Right kidney (tissue), 1 donor: ENCODE measurements at regions not wholly inside any gene's neighbourhood (a gene's known extent, or its start where the extent isn't known, plus 50 kb on each side); places are given as distances from the start of the nearest gene placed in this dataset.
"Not testable (repeated sequence)": the region's sequence is repeated elsewhere in the genome, so short reads cannot be mapped to it uniquely, and the experiment has no call there.

ENCODE experiments used
- DNase-seq: peaks from one replicate; pipeline ENCODE4 v3.0.0-alpha.2; 2016

DNA sequence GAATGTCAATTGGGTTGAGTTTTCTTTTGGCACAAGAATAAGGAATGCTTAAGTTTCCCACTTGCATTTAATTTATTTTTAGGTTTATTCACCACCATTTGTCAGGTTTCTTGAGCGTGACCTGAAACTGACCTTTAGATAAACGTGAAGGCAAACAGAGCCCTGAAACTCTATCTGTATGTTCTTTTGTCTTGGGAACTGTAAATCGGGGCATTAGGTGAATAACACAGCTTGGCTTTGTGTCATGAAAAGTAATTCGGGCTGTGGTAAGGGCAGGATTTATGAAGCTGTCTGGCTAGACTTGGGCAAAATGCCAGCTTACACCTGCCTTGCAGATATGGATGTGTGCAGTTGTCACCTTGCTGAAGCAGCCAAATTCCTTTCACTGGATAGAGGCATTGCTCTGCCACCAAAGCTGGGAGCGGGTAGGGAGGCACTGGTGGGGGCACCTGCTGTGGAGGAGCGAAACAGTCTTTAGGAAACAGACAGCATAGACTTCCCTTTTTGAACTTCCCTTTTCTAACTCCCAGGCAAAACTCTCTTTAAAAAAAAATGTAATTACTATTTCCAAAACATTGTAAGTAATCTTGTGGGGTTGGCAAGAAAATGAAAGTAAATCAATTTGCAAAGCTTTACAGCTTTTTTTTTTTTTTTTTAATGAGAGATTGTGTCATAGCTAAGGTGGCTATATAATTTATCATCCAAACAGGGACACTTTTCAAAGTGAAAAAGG, 545.2 kb downstream of the CSNK1G3 start:
- peak; percentile 50 for DNase-seq

DNA sequence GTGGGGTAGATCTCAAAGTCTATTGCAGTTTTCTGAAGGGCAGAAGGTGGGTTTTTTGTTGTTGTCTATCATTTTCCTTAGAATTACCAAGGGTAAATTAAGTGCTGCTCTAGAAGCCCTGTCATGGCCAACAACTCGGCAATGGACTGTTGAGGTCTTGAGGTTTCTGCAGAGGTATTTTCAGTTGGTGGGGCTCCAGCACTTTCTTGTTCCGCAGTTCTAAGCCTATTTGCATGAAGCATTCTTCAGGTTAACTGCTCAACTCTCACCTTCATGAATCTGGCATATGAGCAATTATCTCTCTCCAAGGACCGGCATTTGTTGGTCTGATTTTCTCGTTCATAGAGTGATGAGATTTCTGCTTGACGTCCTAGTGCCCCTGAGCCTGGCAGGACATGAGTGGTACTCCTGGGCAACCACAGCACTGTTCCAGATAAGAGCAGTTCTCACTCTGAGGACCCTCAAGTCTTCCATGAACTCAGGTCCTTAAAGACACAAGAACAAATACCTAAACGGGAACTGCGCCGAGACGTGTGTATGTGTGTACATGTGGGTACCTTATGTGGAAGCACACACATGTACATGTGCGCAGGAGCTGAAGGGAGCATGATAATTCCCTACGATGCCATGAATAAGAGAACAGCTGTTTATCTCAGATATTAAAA, 544.5 kb downstream of the CSNK1G3 start:
- no peak for DNase-seq

DNA sequence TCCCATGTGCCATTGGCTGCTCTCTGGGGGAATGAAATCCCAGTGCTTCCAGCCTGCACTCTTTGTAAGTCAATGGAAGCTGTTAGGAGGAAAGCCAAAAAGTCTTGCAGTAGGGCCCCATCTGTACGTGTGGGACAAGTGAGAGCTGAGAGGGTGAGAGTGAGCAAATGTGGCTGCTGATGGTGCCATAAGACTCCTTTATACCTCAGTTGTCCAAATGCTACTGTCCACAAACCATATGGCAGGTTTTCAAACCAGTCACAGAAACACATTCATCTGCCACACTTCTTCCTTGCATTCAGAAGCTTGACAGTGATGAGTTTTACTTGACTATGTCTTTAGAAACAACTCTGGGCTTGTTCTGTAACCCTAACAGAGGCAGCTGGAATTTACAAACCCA, 543.8 kb downstream of the CSNK1G3 start:
- DNase-seq: no peak

DNA sequence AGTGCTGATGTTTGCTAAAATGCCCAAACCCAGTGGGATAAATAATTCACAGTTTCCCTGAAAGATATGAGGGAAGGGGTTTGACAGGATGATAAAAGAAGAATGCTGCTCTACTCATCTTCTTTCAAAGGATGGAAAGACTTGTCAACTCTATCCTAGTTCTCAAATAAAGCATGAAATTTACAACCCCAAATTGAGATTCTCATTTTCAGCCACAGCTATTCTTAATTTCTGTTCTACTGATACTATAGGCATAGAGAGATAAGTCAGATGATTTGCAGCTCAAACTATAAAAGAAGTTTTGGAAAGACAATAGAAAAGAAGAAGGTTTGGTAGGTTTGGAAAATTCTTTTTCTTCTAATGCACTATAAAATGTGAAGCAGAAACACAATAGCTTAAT, 542.6 kb downstream of the CSNK1G3 start:
- no peak for DNase-seq

DNA sequence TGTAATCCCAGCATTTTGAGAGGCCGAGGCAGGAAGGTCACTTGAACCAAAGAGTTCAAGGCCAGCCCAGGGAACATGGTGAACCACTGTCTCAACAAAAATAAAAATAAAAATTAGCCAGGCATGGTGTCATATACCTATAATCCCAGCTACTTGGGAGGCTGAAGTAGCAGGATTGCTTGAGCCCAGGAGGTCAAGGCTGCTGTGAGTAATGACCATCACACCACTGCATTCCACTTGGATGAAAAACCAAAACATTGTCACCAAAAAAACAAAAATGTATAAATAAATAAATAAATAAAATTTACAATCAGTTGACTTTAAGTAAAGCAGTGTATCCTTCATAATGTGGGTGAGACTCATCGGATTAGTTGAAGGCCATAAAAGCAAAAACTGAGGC, 541.4 kb downstream of the CSNK1G3 start:
- DNase-seq: no peak

DNA sequence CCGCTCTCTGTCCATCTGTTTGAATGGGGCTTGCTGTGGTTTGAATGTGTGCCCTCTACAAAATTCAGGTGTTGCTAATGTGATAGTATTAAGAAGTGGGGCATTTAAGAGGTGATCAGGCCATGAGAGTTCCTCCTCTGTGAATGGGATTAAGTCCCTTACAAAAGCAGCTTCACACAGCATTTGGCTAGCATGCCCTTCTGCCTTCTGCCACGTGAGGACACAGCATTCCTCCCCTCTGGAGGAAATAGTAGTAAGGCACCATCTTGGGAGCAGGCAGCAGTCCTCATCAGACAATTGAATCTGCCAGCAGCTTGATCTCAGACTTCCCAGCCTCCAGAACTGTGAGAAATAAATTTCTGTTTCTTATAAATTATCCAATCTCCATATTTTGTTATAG, 540.2 kb downstream of the CSNK1G3 start:
- no peak for DNase-seq

DNA sequence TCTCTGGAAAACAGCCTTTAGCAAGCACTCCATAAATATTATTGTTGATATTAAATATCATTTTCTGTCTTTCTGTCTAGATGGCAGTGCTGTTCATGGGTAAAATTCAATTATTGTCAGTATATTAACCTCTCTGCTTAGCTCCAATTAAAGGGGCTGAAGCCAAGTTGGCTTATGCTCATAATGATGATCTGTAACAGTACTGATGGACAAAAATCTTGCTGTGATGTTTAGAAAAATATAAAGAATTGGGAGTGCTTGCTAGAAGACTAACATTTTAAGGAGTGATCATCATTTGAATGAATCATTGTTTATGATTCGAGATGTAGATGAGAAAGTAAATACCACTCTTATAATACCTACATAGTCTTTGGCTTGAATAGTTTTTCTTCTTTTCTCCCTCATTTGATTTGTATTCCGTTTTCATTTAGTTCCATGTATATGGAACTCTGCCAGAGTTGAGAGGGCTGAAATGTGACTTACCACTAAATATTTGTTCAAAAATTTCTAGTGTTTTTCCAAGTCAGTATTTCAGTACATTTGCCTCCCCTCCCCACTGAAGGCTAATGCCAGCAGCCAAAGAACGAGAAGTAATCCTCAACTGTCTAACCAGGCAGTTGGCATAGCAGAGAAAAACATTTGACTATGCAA, 538.3 kb downstream of the CSNK1G3 start:
- no peak for DNase-seq

DNA sequence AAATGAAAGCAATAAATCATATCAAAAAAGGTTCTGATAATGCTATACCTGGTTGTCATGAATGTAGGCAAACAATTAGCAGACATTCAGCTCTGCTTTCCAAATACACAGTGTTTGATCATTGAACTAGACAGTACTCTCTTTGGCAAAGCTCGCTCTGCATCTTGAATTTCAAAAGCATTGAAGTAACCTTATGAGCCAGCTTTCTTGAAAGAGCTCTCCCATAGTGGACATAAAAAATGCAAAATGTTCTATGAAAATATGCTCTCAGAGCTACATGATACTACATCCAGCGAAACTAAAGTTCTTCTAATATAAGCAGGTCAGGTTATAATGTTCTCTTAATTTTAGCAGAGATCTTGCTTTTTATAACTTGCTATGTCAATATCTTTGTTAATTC, 533.4 kb downstream of the CSNK1G3 start:
- no peak for DNase-seq

DNA sequence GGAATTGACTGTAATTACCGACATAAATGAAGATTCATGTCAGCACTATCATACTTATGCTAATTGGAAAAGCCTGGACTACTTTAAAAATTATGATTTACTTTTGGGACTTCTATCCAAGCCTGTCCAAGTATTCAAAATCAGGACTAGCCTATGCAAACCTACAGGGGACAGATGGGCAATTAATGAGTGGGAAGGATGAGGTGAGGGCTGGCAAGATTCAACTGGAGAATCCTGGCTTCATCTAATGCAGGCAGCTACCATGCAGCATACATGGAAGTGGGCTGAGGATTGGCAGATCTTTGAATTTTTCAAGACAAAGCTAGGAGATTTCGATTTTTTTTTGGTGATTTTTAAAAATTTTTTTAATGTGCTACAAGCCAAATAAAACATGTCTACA, 532.6 kb downstream of the CSNK1G3 start:
- DNase-seq: no peak

DNA sequence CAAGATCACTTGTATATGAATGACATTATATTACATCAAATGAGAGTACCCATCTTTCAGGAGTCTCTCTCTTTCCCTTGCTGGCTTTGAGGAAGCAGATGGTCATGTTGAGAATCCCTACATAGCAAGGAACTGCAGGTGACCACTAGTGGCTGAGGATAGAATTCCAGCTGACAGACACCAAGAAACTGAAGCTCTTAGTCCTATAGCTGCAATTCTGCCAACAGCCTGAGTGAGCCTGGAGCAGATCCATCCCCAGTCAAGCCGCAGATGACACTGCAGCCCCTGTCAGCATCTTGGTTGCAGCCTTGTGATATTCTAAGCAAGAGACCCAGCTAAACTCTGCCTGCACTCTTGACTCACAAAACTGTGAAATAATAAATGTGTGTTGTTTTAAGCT, 531.5 kb downstream of the CSNK1G3 start:
- no peak for DNase-seq

DNA sequence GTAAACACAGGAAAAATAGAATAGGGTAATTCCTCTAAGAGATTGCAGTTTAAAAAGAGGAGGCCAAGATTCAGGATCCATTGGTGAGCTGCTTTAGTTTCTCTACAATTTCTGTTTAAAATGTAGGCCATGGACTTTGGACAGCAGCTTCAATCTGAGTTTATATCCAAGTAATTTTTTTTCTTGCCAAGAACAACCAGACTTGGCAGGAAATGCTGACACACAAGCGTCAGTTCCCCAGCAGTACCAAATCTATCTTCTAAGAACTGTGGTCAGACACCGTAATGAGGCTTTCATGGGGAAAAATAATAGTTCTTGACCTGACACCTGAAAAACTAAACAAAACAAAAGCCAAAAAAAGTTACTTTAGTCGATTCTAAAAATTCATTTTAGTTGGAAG, 528.8 kb downstream of the CSNK1G3 start:
- no peak for DNase-seq

DNA sequence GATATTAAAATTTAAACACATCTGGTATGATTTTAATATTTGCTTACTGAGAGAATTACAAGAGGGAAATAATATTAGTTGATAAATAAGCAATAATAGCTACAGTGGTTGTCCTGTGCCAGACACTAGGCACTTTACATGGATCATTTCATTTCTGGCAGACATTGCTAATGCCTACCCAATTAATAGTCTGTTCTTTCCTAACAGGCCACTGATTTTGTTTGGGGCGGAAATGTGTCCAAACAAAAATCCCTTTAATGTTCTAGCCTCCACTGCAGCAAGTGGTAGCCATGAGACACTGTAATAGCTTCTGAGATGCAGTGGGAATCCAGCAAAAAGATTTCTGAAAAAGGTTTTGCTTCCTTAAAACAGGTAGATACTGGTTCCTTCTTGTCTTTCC, 527.4 kb downstream of the CSNK1G3 start:
- DNase-seq: no peak

DNA sequence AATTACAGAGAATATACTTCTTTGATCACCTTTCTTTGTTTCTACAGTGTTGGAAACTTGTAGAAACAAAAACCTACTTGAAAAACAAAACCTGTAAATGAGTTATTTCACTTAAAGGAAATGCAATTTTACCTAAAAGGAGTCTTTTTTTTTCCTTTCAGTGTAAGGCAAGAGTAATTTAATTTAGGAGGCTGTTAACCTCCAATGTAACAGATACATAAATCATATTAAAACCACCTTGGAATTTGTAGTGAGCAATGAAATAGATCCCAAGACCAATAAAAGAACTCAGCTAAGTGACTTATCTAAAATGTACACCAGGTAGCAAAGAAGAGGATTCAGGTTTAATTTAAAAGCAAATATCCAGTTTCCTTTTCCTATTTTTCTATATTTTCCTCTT, 524.8 kb downstream of the CSNK1G3 start:
- DNase-seq: no peak

DNA sequence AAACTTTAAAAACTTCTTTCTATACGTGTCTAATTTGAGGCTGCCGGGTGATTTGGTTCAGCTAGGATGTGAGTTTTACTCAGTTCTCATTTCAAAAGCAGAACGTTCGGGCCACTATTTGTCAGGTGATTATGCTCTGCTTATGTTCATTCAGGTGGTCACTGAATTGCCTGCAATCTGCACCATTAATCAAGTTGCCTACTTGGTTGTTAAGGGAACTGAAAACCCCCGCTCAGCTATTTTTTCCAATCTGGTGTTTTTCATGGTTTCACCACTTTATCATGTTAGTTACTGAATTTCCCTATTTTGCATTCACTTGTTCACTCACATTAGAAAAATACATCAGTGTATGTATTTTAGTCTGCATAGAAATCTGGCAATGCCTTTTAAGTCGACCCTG, 523.0 kb downstream of the CSNK1G3 start:
- no peak for DNase-seq

DNA sequence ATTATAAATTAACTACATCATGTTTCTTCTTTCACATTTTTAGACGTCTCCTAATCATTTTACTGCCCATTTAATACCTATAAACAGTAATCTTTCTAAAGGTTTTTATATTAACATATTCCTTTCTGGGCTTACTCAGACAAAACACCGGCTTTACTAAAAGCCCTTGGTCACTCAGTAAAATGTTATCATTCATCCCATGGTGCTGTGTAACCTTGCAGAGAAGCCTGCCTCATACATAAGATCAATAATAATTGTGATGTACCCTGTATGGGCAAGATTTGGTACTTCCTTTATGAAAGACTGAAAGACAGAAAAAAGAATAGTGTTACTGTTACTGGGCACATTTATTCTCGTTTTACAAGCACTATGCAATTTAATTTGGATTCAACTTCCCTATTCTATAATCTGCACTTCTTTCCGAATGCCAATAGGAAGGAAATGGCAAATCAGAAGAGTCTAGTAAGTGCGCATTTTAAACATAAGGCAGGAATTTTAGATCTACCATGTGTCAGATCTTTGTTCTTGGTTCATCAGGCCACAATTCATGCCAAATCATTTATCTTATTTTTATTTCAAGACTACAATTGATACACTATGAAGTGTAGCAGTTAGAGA, 522.2 kb downstream of the CSNK1G3 start:
- no peak for DNase-seq

DNA sequence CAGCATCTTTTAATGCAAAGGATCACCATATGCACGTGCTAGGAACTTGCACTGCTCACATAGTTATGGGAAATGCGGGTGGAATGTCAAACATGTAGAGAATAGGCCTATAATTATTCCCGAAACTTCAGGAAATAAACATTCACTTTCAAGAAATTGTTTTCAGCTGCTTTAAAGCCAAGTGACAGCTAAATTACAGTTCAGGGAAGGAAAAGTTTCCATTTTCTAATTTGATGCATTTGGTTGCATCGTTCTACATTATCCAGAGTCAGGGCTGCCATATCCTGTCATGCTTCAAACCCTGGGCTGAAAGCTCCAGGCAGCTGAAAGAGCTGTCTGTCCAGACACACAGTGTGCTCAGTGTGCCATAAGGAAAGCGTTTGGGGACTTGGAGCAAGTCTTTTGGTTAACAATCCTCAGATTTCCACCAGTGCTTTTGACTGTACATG, 518.1 kb downstream of the CSNK1G3 start:
- DNase-seq: no peak

DNA sequence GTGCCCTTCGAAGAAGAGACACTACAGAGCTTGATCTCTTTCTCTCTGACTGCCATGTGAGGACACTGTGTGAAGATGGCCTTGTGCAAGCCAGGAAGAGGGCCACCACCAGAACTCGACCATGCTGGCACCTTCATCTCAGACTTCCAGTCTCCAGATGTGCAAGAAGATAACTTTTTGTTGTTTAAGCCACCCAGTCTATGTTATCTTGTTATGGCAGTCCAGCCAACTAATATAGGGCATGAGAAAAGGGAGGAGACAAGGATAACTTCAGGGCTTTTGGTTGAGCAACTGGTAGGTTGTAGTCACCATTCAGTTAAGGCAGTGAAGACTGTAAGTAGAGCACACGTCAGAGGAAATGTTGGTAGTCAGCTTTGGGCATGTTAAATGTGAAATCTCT, 515.5 kb downstream of the CSNK1G3 start:
- DNase-seq: no peak

DNA sequence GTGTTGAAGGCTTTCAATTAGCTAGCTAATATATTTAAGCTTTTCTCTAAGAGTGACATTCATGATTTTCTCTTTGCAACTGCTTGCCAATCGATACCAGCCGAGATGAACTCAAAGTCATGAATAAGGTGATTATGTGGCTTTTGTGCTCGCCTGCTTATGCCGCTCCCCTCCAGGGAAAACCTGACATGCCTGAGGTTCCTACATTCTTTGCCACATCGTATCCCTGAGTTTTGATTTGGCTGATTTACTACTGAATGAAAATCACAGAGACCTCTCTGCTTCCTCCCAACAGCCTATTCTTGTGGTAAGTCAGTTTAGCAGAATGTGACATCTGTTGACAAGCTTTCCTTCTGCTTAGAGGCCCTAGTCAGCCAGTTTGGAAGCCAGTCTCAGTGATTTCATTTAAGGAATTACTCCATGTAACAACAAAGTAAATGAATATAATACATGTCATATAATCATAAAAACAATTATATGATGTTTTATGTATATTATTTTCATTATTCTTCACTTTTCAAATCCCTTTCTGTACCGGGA, 513.4 kb downstream of the CSNK1G3 start:
- DNase-seq: no peak

DNA sequence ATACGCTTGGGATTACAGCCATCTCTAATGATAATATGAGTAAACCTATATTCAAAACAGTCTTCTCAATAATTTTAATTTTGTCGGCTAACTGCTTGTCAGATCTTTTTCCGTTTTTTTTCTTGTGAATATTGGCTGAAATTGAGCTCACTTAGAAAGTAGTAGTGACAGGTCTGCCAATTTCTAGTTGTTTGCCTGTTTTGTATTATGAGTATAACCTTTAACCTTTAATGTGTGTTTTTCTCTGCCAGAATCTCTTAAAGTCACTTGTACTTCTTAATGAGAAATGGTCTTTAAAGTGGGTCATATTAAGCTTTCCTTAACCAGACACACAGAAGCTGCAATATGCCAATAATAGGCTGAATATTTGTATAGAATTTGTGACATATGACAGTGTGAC, 511.0 kb downstream of the CSNK1G3 start:
- no peak for DNase-seq

DNA sequence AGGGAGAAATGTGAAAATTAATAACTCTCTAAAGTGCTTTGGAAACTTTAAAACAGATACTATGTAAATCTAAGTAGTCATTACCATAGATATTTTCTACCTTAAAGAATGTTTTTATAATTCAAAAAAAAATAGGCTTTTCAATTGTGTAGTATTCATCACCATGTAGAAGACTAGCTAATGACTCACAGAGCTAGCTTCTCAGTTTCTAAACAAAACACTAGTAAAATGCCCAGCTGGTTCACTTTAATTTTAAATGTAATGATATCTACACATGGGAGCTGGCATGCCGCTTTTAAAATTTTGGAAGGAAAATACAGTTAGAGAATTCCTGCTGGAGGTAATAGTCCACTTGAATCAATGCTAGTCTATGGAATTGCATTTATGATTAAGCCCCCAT, 509.8 kb downstream of the CSNK1G3 start:
- DNase-seq: no peak

DNA sequence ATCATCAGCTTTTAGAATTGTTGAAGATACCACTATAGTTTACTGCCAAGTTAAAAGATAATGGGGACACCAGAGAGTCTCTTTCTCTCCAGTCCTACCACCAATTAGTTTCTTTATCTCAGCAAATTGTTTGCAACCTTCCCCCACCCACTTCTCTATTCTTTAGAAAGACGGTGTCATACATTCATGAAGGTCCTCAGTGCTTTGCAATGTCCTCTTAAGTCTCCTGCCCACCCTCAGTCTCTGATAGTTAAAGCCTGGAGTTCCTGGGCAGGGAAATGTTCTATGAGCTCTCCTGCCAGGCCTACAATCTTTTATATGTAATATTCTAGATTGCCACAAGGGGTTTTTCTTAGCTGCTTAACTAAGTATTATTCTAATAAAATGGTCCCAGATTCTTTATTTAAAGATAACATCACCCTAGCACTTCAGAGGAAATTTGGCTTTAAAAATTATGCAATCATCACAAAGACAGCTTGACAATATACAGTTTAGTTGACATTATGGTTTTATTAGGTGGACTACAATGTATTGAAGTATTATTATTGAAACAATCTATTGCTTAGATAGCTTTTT, 509.2 kb downstream of the CSNK1G3 start:
- DNase-seq: no peak

DNA sequence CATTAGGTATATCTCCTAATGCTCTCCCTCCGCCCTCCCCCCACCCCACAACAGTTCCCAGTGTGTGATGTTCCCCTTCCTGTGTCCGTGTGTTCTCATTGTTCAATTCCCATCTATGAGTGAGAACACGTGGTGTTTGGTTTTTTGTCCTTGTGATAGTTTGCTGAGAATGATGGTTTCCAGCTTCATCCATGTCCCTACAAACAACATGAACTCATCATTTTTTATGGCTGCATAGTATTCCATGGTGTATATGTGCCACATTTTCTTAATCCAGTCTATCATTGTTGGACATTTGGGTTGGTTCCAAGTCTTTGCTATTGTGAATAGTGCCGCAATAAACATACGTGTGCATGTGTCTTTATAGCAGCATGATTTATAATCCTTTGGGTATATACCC, 505.3 kb downstream of the CSNK1G3 start:
- not testable (repeated sequence) for DNase-seq
